ENCODE measurements at regions not wholly inside any gene's neighbourhood (a gene's known extent, or its start where the extent isn't known, plus 50 kb on each side); places are given as distances from the start of the nearest gene placed in this dataset.

GRCh38 chr1:25008192-25008485 lies 78.1 kb upstream of the RUNX3 start:
- no peak for TF ChIP-seq CTCF (conservative IDR thresholded peaks at IDR 0.05; ENCODE audit: low read length)
- no peak for TF ChIP-seq EZH2phosphoT487 (IDR thresholded peaks at IDR 0.05; ENCODE audit: borderline replicate concordance, low read depth, low read length)
